T-helper 2 cell treated with Interferon-gamma antibody and Interleukin-4, amounts not matched to agents 100 ng/mL and 5 ng/mL, for 36 hours (primary cell): ENCODE measurements at regions not wholly inside any gene's neighbourhood (a gene's known extent, or its start where the extent isn't known, plus 50 kb on each side); places are given as distances from the start of the nearest gene placed in this dataset.

Source experiments
- intact Hi-C: fragments of 100-400 bp; cut with micrococcal nuclease; formaldehyde crosslinking; loops from one replicate; pipeline ENCODE4 v1.15.1; 2023

DNA sequence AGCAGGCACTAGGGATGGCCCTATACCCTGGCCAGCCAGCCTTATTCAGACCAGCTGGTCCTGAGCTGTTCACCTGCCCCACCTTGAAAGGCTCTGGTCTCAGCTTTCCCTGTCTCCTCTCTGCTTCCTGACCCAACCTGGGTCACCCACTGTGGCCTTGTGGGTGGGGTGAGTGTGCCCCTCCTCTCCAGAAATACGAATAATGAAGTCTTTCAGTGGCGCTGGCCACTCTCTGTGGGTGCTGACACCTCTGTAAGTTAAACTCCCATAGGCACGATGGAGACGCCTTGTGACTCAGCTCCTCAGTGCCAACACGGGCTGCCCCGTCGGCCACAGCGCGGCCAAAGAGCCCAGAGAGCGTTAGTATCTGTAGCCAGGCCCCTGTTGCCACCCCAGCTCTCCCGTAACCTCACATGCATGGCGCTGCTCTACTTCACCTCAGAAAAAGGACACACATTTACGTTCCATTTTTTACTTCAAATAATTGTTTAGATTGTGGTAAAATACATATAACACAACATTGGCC, 74.6 kb upstream of the SEPTIN5 start:
- intact Hi-C loops, result no loop called here

DNA sequence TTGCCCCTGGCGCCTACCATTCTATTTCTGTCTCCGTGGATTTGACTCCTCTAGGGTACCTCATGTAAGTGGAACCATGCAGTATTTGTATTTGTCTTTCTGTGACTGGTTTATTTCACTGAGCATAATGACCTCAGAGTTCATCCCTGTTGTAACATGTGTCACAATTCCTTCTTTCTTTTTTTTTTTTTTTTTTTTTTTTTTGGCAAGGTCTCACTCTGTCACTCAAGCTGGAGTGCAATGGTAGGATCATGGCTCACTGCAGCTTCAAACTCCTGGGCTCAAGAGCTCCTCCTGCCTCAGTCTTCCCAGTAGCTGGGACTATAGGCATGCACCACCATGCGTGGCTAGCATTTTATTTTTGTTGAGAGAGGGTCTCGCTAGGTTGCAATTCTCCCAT, 74.0 kb upstream of the SEPTIN5 start:
- intact Hi-C loops, result no loop called here

DNA sequence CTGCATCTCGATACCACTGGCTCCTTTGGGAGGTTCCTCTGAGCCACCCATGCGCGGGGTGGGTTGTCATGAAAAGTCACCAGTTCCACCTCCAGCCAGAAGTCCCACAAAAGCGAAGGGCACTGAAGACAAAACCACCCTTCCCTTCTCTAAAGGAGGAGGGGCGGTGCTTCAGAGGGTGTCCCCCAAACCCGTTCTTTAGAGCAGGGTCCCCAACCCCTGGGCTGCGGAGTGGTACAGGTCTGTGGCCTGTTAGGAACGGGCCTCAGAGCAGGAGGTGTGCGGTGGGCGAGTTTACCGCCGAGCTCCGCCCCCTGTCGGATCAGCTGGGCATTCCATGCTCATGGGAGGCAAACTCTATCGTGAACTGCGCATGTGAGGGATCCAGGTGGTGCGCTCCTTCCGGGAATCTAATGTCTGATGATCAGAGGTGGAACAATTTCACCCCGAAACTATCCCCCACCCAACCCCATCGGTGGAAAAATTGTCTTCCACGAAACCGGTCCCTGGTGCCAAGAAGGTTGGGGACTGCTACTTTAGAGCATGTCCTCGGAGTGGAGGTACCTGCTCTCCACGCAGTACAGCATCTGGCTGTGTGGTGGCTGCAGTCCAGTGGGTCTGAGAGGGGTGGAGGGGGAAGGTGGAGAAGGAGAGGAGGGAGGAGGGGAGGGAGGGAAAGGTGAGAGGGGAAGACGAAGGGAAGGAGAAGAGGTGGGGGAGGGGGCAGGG, 72.9 kb upstream of the SEPTIN5 start:
- intact Hi-C loops, result no loop called here

DNA sequence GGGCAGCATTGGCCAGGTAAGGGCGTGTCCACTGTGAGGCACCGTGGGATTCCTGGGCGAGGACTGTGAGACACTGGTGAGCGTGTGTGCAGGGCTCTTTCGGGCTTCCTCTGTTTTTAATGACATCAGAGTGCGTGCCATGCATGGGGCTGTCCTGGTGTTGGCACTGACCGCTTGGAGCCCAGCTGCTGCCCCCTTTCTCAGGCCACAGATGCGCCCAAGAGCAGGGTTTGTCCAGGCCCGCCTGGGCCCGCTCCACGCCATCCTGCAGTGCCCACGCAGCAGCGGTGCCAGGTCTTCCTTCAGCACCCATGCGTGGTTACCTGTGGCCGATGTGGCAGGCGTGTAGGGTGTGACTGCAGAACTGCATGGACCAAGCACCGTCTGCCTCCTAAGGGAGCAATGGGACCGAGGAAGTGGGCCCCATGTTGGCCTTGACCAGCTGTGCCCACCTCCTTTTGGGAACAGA, 72.3 kb upstream of the SEPTIN5 start:
- intact Hi-C loops, result no loop called here

DNA sequence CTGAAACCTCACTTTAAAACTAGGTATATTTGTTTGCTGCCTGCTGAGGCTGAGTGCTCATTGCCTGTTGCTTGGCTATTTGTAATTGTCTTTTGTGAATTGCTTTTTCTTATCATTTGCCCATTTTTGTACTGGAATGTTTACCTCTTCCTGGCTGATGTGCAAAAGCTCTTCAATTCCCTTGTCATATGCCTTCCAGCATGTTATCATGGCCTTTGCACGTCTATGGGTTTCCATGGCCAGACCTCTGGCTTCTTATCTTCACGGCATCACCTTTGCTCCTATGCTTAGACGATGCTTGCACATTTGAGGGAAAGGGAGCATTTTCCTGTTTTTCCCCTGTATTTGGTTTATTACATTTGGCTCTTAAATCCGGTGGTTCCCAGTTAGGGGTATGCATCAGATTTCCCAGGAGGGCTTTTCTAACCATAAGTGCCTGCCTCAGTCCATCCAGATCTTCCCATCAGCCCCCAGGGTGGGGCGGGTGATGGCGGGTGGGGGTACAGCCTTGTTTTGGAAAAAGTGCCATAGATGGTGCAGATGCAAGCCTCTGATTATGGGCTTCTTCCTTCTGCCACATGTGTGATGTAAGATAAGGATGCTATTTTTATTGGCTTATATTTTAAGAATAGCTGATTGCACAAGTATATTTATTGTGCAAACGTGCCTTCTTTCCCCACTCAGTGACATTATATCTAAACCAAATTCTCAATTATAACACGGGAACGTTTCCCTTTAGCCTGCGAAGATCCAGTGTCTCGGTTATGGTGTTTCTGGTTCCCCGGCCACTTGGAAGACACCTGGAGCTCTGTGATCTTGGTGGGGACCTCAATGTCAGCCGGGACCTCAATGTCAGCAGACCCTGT, 70.6 kb upstream of the SEPTIN5 start:
- intact Hi-C loops, result no loop called here

DNA sequence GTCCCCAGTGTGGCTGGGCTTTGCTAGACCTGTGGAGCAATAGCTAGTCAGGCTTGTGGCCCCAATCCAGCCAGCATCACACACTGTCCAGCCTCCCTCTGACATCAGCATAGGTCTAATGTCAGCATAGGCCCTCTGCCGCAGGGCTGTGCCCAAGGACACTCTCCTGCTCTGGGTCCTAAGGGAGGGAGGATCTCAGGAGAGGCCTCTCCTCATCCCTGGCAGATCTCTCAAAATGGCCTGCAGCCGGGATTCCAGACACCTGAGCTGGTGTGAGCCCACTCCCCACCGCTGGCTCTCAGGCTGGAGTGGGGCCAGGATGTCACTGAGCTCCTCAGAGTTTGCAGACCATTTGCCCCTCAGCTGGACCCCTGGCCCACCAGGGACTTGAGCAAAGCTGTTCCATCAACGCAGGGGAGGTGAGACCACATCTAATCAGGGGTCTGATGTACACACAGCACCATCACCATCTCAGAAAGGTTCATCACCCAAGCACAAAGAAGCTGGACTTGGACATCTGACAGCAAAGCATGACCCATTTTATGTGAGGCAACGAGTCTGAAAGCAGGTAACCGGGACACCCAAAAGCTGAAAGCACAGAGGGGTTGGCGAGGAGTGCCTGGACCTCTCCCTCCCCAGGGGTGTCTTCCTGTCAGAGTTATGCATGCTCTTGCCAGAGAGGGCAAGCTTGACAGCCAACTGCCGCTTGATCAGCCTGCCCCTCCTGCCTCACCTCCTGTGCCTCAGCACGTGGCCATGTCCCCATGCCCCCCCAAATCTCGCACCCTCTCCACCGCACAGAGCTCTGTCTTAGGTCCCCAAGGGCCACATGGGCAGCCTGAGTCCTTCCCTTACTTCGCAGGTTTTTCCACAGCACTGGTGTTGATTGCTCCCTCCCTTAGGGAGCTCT, 69.7 kb upstream of the SEPTIN5 start:
- intact Hi-C loops, result no loop called here

DNA sequence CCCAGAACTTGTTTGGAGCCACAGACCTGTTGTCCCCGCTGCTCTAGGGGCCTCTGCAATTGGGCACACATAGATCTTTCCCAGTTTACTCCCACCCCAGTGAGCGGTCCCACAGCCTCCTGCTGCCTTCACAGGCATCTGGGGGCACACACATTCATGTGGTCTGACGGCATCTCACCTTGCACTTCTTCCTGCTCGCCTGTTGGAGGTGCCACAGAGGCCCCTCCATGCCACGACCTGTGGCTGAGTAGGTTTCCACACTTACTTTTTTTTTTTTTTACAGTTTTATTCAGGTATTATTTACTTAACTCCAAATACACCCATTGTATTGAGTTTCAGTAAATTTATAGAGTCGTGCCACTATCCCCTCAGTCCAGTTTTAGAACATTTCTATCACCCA, 68.9 kb upstream of the SEPTIN5 start:
- intact Hi-C loops, result no loop called here

DNA sequence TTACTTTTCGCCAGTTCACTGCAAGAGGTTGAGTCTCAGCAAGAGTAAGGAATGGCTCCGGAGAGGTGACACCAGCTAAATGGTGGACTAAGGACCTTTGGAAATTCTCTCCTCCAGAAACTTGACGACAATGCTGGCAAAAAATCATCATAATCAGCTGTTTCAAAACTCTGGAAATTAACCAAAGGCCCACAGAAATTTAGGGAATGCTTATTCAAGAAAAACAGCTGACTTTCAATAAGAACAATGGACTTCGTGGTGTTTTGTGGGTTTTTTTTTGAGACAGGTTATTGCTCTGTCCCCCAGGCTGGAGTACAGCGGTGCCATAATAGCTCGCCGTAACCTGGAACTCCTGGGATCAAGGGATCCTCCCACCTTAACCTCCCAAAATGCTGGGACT, 68.4 kb upstream of the SEPTIN5 start:
- intact Hi-C loops, result no loop called here

DNA sequence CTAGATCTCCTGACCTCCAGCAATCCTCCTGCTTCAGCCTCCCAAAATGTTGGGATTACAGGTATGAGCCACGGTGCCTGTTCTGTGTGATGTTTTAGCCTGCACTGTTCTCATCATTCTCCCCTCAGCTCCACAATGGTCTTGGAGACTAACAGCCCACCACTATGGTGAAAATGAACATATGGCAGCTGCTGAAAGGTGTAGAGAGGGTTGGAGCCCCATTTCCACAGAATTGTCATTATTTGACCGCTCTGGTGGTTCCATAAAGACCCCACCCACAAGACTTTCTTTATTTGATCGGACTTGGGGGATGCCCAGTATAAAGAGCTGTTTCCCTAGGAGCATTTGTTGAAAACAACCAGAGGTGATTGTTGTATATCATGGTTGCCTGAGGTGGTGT, 67.9 kb upstream of the SEPTIN5 start:
- intact Hi-C loops, result no loop called here

DNA sequence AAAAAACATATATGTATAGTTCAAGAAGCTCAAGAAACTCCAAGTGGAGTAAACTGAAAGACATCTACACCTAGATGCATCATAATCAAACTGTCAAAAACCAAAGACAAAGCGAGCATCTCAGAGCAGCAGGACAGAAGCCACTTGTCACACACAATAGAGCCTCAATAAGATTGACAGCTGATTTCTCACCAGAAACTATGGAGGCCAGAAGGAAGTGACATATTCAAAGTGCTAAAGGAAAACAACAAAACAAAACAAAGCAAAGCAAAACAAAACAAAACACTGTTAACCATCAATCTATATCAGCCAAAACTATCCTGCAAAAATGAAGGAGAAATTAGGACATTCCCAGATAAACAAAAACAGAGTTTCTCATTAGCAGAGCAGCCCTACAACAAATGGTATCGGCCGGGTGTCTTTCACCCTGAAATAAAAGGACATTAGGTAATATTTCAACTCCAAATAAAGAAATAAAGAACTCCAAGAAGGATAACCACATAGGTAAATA, 65.8 kb upstream of the SEPTIN5 start:
- intact Hi-C loops, result no loop called here

DNA sequence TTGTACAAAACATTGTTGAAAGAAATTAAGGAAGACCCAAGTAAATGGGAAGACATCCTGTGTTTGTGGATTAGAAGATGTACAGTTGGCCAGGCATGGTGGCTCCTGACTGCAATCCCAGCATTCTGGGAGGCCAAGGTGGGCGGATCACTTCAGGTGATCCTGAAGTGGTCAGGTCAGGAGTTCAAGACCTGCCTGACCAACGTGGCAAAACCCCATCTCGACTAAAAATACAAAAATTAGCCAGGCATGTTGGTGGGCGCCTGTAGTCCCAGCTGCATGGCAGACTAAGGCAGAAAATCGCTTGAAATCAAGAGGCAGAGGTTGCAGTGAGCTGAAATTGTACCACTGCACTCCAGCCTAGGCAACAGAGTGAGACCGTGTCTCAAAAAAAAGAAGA, 62.0 kb upstream of the SEPTIN5 start:
- intact Hi-C loops, result no loop called here

DNA sequence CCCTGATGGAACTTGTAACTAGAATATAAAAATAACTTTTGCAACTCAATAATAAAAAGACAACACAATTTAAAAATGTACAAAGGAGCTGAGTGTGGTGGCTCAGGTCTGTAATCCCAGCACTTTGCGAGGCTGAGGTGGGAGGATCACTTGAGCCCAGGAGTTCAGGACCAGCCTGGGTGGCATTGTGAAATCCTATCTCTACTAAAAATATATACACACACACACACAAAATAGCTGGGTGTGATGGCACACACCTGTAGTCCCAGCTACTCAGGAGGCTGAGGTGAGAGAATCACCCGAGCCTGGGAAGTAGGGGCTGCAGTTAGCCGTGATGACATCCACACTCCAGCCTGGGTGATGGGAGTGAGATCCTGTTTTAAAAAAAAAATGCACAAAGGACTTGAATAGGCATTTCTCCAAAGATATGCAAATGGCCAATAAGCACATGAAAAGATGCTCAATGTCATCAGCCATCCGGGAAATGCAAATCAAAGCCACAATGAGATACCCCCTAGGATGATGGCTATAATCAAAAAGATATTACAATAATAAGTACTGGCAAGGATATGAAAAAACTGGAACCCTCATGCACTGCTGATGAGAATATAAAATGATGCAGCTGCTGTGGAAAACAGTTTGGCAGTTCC, 59.8 kb upstream of the SEPTIN5 start:
- intact Hi-C loops, result no loop called here

DNA sequence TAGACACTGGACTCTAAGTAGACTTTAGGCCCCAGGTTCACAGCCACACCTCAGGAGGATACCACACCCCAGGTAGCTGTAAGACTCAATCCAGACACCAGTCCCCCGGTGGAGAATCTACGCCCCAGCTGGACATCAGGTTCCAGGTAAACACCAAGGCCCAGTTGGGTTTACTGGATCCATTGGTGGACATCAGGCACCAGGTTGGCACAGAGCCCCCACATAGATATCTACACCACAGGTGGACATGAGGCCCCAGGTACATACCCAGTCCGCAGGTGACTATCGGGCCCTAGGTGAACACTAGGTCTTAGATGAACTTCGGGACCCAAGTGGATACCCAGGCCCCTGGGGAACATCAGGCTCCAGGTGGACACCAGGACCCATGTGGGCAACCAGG, 58.9 kb upstream of the SEPTIN5 start:
- intact Hi-C loops, result no loop called here

DNA sequence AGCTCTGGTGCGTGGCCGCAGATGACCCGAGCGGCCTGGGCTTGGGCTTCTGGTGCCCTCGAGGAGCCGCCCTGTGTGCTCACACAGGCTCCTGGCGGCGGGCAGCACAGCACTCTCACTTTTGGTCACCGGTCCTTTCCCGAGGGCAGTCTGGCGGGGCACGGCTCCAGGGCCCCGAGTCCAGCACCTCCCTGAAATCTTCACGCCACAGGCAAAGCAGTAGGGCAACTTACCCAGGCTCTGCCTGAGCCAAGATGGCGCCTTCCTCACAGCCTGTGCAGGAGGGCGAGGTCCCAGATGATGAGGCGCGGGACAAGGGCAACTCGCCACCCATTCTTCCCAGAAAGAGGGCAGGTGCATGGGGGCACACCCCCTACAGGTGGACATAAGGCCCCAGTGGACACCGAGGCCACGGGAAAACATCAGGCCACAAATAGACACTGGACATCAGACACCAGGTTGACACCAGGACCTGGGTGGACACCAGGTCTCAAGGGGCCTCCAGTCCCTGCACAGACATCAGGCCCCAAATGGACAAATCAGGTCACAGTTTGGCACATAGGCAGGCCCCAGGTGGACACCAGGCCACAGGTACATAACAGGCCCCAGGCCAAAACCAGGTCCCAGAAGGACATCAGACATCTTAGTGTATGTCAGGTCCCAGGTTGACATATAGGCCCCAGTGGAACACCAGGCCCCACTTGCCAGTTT, 57.6 kb upstream of the SEPTIN5 start:
- intact Hi-C loops, result no loop called here

DNA sequence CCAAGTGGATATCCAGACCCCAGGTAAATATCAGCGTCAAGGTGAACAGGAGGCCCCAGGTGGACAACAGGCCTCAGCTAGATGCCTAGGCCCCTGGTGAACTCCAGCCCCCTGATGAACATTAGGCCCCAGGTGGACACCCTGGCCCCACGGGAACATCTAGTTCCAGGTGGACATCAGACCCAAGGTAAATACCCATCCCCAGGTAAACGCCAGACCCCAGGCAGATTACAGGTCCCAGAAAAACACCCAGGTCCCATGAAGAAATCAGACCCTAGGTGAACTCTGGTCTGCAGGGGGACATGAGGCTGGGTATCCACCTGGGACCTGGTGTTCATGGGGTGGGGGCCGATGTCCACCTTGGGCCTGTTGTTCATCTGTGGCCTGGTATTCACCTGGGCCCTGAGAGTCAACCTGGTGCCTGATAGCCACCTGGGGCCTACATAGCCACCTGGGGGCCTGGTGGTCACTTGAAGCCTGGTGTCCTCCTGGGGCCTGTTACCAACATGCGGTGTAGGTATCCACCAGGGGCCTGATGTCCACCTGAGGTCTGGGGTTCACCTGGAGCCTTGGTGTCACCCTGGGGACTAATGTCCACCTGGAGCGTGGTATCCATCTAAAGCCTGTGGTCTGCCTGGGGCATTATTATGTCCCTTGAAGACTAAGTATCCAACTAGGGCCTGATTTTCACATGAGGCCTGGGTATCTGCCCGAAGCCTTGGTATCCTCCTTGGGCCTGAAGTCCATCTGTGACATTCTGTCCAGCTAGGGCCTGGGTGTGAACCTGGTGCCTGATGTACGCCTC, 56.8 kb upstream of the SEPTIN5 start:
- intact Hi-C loops, result no loop called here

DNA sequence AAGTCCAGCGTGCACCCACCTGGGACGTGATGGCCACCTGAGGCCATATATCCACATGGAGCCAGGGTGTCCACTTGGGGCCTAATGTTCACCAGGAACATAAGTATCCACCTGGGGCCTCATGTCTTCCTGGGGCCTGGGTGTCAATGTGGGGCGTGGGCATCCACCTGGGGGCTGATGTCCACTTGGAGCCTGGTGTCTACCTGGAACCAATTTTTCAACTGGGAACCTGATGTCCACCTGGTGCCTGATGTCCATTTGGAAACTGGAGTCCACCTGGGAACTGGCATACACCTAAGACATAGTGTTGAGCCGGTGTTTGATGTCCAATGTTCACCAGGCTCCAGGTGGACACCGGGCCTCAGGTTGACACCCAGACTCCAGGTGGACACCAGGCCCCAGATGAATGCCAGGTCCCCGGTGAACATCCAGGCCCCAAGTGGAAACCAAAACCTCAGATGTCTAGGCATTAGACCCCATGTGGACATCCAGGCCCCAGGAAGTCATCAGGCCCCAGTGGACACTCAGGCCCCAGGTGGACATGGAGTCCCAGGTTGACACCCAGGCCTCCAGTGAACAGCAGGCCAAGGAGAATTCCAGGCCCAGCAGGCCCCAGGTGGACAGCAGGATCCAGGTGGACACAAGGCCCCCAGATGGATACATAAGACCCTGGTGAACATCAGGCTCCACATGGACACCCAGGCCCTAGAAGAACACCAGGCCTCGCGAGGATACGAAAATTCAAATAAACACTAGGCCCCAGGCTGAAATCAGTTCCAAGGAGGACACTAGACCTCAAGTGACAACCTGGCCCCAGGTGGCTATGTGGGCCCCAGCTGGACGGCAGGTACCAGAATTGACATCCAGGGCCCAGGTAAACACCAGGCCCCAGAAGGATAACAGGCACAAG, 56.0 kb upstream of the SEPTIN5 start:
- intact Hi-C loops, result no loop called here

DNA sequence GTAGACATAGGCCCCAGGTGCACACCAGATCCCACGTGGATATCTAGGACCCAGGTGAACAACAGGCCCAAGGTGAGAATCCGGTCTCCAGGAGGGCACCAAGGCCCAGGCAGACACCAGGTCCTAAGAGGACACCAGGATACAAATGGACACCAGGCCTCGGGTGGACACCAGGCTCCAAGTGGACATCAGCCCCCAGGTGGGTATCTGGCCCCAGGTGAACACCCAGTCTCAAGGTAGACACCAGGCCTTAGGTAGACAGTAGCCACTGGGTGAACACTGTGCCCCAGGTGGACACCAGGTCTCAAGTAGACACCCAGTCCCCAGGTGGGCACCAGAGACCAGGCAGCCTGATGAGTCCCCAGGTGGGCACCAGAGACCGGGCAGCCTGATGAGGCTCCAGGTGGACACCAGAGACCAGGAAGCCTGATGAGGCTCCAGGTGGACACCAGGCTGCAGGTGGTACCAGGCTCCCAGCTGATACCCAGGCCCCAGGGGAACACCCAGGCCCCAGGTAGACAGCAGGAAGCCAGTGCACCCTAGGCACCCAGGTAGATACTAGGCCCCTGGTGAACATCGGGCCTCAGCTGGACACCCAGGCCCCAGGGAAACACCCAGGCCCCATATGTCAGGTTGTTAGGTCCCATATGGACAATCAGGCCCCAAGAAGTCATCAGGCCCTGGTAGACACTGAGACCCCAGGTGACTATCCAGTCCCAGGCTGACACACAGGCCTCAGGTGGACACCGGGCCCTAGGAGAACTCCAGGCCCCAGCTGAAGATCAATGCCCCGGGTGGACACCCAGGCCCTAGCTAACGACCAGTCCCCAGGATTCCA, 55.1 kb upstream of the SEPTIN5 start:
- intact Hi-C loops, result no loop called here
